HuH-7 (cell line): ENCODE measurements at regions not wholly inside any gene's neighbourhood (a gene's known extent, or its start where the extent isn't known, plus 50 kb on each side); places are given as distances from the start of the nearest gene placed in this dataset.
A peak's percentile ranks its signal among the peaks of the same experiment; 100 is the strongest.
"Not testable (repeated sequence)": the region's sequence is repeated elsewhere in the genome, so short reads cannot be mapped to it uniquely, and the experiment has no call there.

Experiments used
- DNase-seq: peaks from one replicate; pipeline ENCODE4 v3.0.0; 2011; ENCODE audit warnings: low spot score

- DNase-seq = no peak
Measured at GRCh38 chr3:18189282-18190050, 235.7 kb downstream of the SATB1 start.

- no peak for DNase-seq
Measured at GRCh38 chr3:18188491-18188890, 236.6 kb downstream of the SATB1 start.

- no peak for DNase-seq
Measured at GRCh38 chr3:18185624-18186023, 239.5 kb downstream of the SATB1 start.

- DNase-seq = not testable (repeated sequence)
Measured at GRCh38 chr3:18182923-18183322, 242.2 kb downstream of the SATB1 start.

GRCh38 chr3:18179521-18179920, 245.6 kb downstream of the SATB1 start:
- DNase-seq = no peak

- no peak for DNase-seq
Measured at GRCh38 chr3:18177271-18177670, 247.9 kb downstream of the SATB1 start.

- DNase-seq = not testable (repeated sequence)
Measured at GRCh38 chr3:18173891-18174290, 251.2 kb downstream of the SATB1 start.

GRCh38 chr3:18159681-18160080, 265.5 kb downstream of the SATB1 start:
- no peak for DNase-seq

GRCh38 chr3:18153571-18154173, 271.5 kb downstream of the SATB1 start:
- peak; percentile 48 for DNase-seq

- DNase-seq = no peak
Measured at GRCh38 chr3:18151199-18151598, 273.9 kb downstream of the SATB1 start.

GRCh38 chr3:18149935-18150334, 275.2 kb downstream of the SATB1 start:
- DNase-seq = no peak

GRCh38 chr3:18149386-18149785, 275.8 kb downstream of the SATB1 start:
- no peak for DNase-seq

- DNase-seq = no peak
Measured at GRCh38 chr3:18144571-18144970, 280.6 kb downstream of the SATB1 start.

GRCh38 chr3:18143258-18143780, 281.8 kb downstream of the SATB1 start:
- no peak for DNase-seq

GRCh38 chr3:18137958-18138357, 287.2 kb downstream of the SATB1 start:
- DNase-seq = no peak

GRCh38 chr3:18135060-18135814, 289.9 kb downstream of the SATB1 start:
- DNase-seq = no peak

- no peak for DNase-seq
Measured at GRCh38 chr3:18134386-18135059, 290.6 kb downstream of the SATB1 start.

- DNase-seq = no peak
Measured at GRCh38 chr3:18132991-18133390, 292.1 kb downstream of the SATB1 start.

- DNase-seq = no peak
Measured at GRCh38 chr3:18127859-18128681, 297.1 kb downstream of the SATB1 start.

GRCh38 chr3:18127174-18127858, 297.8 kb downstream of the SATB1 start:
- no peak for DNase-seq

GRCh38 chr3:18126772-18127171, 298.4 kb downstream of the SATB1 start:
- DNase-seq = no peak
